Ishikawa (cell line): ENCODE measurements at regions not wholly inside any gene's neighbourhood (a gene's known extent, or its start where the extent isn't known, plus 50 kb on each side); places are given as distances from the start of the nearest gene placed in this dataset.

Source experiments
- CREB1 ChIP-seq: IDR thresholded peaks from 2 replicates; pipeline ENCODE4 v1.6.1; 2012; ENCODE audit warnings: low read depth
- EP300 ChIP-seq: IDR thresholded peaks from 2 replicates; pipeline ENCODE4 v1.6.1; 2012; ENCODE audit warnings: borderline replicate concordance
- MAX ChIP-seq: IDR thresholded peaks from 2 replicates; pipeline ENCODE4 v1.6.1; 2012
- TAF1 ChIP-seq: IDR thresholded peaks from 2 replicates; pipeline ENCODE4 v1.6.1; 2012; ENCODE audit warnings: low read depth, mild to moderate bottlenecking
- TCF12 ChIP-seq: IDR thresholded peaks from 2 replicates; pipeline ENCODE4 v1.6.1; 2012; ENCODE audit warnings: low read depth
- TEAD4 ChIP-seq: IDR thresholded peaks from 2 replicates; pipeline ENCODE4 v1.6.1; 2012
- USF1 ChIP-seq: IDR thresholded peaks from 2 replicates; pipeline ENCODE4 v1.6.1; 2012

- TF ChIP-seq EP300 (no peak), MAX (no peak), CREB1 (no peak), USF1 (no peak), TCF12 (no peak), TAF1 (no peak), TEAD4 (no peak)
These were observed 94.6 kb upstream of the MEGF10 start for GRCh38 chr5:127196042-127196441.
